ENCODE measurements at regions not wholly inside any gene's neighbourhood (a gene's known extent, or its start where the extent isn't known, plus 50 kb on each side); places are given as distances from the start of the nearest gene placed in this dataset.
A peak's percentile ranks its signal among the peaks of the same experiment; 100 is the strongest.

GRCh38 chr17:69761011-69761410, 314.0 kb upstream of the KCNJ16 start:
- TF ChIP-seq POLR2A (IDR thresholded peaks at IDR 0.05) (no peak), EP300 (IDR thresholded peaks at IDR 0.05) (no peak), POLR2AphosphoS5 (IDR thresholded peaks at IDR 0.05) (no peak)
- TF ChIP-seq, protein P1, sequence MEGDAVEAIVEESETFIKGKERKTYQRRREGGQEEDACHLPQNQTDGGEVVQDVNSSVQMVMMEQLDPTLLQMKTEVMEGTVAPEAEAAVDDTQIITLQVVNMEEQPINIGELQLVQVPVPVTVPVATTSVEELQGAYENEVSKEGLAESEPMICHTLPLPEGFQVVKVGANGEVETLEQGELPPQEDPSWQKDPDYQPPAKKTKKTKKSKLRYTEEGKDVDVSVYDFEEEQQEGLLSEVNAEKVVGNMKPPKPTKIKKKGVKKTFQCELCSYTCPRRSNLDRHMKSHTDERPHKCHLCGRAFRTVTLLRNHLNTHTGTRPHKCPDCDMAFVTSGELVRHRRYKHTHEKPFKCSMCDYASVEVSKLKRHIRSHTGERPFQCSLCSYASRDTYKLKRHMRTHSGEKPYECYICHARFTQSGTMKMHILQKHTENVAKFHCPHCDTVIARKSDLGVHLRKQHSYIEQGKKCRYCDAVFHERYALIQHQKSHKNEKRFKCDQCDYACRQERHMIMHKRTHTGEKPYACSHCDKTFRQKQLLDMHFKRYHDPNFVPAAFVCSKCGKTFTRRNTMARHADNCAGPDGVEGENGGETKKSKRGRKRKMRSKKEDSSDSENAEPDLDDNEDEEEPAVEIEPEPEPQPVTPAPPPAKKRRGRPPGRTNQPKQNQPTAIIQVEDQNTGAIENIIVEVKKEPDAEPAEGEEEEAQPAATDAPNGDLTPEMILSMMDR (IDR thresholded peaks at IDR 0.05): no peak
- H3K9me3 ChIP-seq: no peaks in the 10 kb centered on the region
- no peaks in the 10 kb centered on the region for H3K27me3 ChIP-seq
- H3K4me3 ChIP-seq: no peak overlapping the region
- DNase-seq (ENCODE audit: low spot score in 2 of 2): no peak
- H3K36me3 ChIP-seq: no peaks in the 10 kb centered on the region
- H3K4me1 ChIP-seq: peaks cover 20% of the 10 kb centered on the region
- WGBS: 0% methylated on average over 1 of the region's 1 CpG
- H3K27ac ChIP-seq: no peak overlapping the region

- no peaks in the 10 kb centered on the region for H3K27me3 ChIP-seq
- no peak for DNase-seq (ENCODE audit: low spot score in 2 of 2)
- no peak for TF ChIP-seq EP300 (IDR thresholded peaks at IDR 0.05)
- no peak for TF ChIP-seq POLR2A (IDR thresholded peaks at IDR 0.05)
- no peak for TF ChIP-seq POLR2AphosphoS5 (IDR thresholded peaks at IDR 0.05)
- TF ChIP-seq, protein P1 (IDR thresholded peaks at IDR 0.05): no peak
- H3K27ac ChIP-seq: no peak overlapping the region
- H3K9me3 ChIP-seq: no peaks in the 10 kb centered on the region
- WGBS: 53% methylated on average over 4 of the region's 4 CpGs
- no peak overlapping the region for H3K4me3 ChIP-seq
- H3K4me1 ChIP-seq: peaks cover 20% of the 10 kb centered on the region
- H3K36me3 ChIP-seq: no peaks in the 10 kb centered on the region
Observed at GRCh38 chr17:69761767-69762321, 313.2 kb upstream of the KCNJ16 start.

- 38% methylated on average over 1 of the region's 1 CpG for WGBS
- no peaks in the 10 kb centered on the region for H3K27me3 ChIP-seq
- H3K4me3 ChIP-seq: no peak overlapping the region
- H3K4me1 ChIP-seq: peaks cover 20% of the 10 kb centered on the region
- H3K27ac ChIP-seq: peak overlapping the region; percentile 32
- H3K36me3 ChIP-seq: no peaks in the 10 kb centered on the region
- DNase-seq (ENCODE audit: low spot score in 2 of 2): no peak
- no peaks in the 10 kb centered on the region for H3K9me3 ChIP-seq
- TF ChIP-seq POLR2A (IDR thresholded peaks at IDR 0.05): no peak
- TF ChIP-seq POLR2AphosphoS5 (IDR thresholded peaks at IDR 0.05): no peak
- TF ChIP-seq, protein P1 (IDR thresholded peaks at IDR 0.05): no peak
Observed at GRCh38 chr17:69762359-69762758, 312.7 kb upstream of the KCNJ16 start.

GRCh38 chr17:69762766-69763165, 312.3 kb upstream of the KCNJ16 start:
- peak overlapping the region; percentile 32 for H3K27ac ChIP-seq
- peaks cover 20% of the 10 kb centered on the region for H3K4me1 ChIP-seq
- WGBS: 88% methylated on average over 2 of the region's 2 CpGs
- no peaks in the 10 kb centered on the region for H3K27me3 ChIP-seq
- H3K4me3 ChIP-seq: no peak overlapping the region
- no peak for DNase-seq (ENCODE audit: low spot score in 2 of 2)
- H3K9me3 ChIP-seq: no peaks in the 10 kb centered on the region
- H3K36me3 ChIP-seq: no peaks in the 10 kb centered on the region
- TF ChIP-seq POLR2A (IDR thresholded peaks at IDR 0.05): no peak
- TF ChIP-seq POLR2AphosphoS5 (IDR thresholded peaks at IDR 0.05): no peak
- no peak for TF ChIP-seq EP300 (IDR thresholded peaks at IDR 0.05)
- TF ChIP-seq, protein P1 (IDR thresholded peaks at IDR 0.05): no peak

- H3K27ac ChIP-seq: peak overlapping the region; percentile 32
- 59% methylated on average over 3 of the region's 3 CpGs for WGBS
Observed at GRCh38 chr17:69763503-69763902, 311.5 kb upstream of the KCNJ16 start.

More at GRCh38 chr17:69763503-69763902, 311.5 kb upstream of the KCNJ16 start:
- DNase-seq (ENCODE audit: low spot score in 2 of 2): no peak
- TF ChIP-seq EP300 (IDR thresholded peaks at IDR 0.05) (no peak), POLR2AphosphoS5 (IDR thresholded peaks at IDR 0.05) (no peak), POLR2A (IDR thresholded peaks at IDR 0.05) (no peak)
- TF ChIP-seq, protein P1 (IDR thresholded peaks at IDR 0.05): no peak
- no peaks in the 10 kb centered on the region for H3K9me3 ChIP-seq
- H3K27me3 ChIP-seq: no peaks in the 10 kb centered on the region
- H3K36me3 ChIP-seq: no peaks in the 10 kb centered on the region
- peaks cover 20% of the 10 kb centered on the region for H3K4me1 ChIP-seq
- H3K4me3 ChIP-seq: no peak overlapping the region

Measured in suprapubic skin (tissue), 4 donors.